NT2/D1 (cell line): ENCODE measurements at regions not wholly inside any gene's neighbourhood (a gene's known extent, or its start where the extent isn't known, plus 50 kb on each side); places are given as distances from the start of the nearest gene placed in this dataset.

Source experiments
- YY1 ChIP-seq: IDR thresholded peaks from 2 replicates; pipeline ENCODE4 v1.6.1; 2011; ENCODE audit not compliant: insufficient read length, insufficient read depth
- ZNF274 ChIP-seq: IDR thresholded peaks from 2 replicates; pipeline ENCODE4 v1.6.1; 2011; ENCODE audit warnings: mild to moderate bottlenecking, low read depth, low read length

- TF ChIP-seq ZNF274 (no peak), YY1 (no peak)
Observed at GRCh38 chr3:29077356-29077755, 203.5 kb upstream of the RBMS3 start.
